IPS-NIHi11 (cell line): ENCODE measurements at regions not wholly inside any gene's neighbourhood (a gene's known extent, or its start where the extent isn't known, plus 50 kb on each side); places are given as distances from the start of the nearest gene placed in this dataset.

Experiments
- DNase-seq: peaks from one replicate; pipeline ENCODE4 v3.0.0; 2012; ENCODE audit warnings: mixed read lengths, low spot score

- no peak for DNase-seq
Measured at GRCh38 chr4:133467290-133467947, 318.3 kb downstream of the PCDH10 start.

GRCh38 chr4:133465022-133465421, 315.9 kb downstream of the PCDH10 start:
- DNase-seq, result no peak

- DNase-seq, result no peak
Measured at GRCh38 chr4:133464311-133464710, 315.2 kb downstream of the PCDH10 start.

- no peak for DNase-seq
Measured at GRCh38 chr4:133452678-133453077, 303.6 kb downstream of the PCDH10 start.

GRCh38 chr4:133450813-133451212, 301.7 kb downstream of the PCDH10 start:
- no peak for DNase-seq

- no peak for DNase-seq
Measured at GRCh38 chr4:133440404-133440803, 291.3 kb downstream of the PCDH10 start.

GRCh38 chr4:133439830-133440229, 290.7 kb downstream of the PCDH10 start:
- no peak for DNase-seq

- no peak for DNase-seq
Measured at GRCh38 chr4:133424605-133425004, 275.5 kb downstream of the PCDH10 start.

- no peak for DNase-seq
Measured at GRCh38 chr4:133403913-133404312, 254.8 kb downstream of the PCDH10 start.

- DNase-seq, result no peak
Measured at GRCh38 chr4:133402616-133403015, 253.5 kb downstream of the PCDH10 start.

- no peak for DNase-seq
Measured at GRCh38 chr4:133394971-133395627, 246.0 kb downstream of the PCDH10 start.

- DNase-seq, result no peak
Measured at GRCh38 chr4:133390198-133390855, 241.2 kb downstream of the PCDH10 start.

- no peak for DNase-seq
Measured at GRCh38 chr4:133389029-133389428, 239.9 kb downstream of the PCDH10 start.

- DNase-seq, result no peak
Measured at GRCh38 chr4:133385161-133385954, 236.3 kb downstream of the PCDH10 start.

- DNase-seq, result no peak
Measured at GRCh38 chr4:133379681-133380438, 230.8 kb downstream of the PCDH10 start.

GRCh38 chr4:133377286-133377685, 228.2 kb downstream of the PCDH10 start:
- DNase-seq, result no peak

- DNase-seq, result no peak
Measured at GRCh38 chr4:133372699-133373098, 223.6 kb downstream of the PCDH10 start.

- no peak for DNase-seq
Measured at GRCh38 chr4:133355633-133356032, 206.5 kb downstream of the PCDH10 start.

GRCh38 chr4:133347409-133347808, 198.3 kb downstream of the PCDH10 start:
- no peak for DNase-seq

GRCh38 chr4:133324491-133324890, 175.4 kb downstream of the PCDH10 start:
- DNase-seq, result no peak

- no peak for DNase-seq
Measured at GRCh38 chr4:133323670-133324069, 174.6 kb downstream of the PCDH10 start.
